Trophoblast cell (in vitro differentiated cells and primary cell): ENCODE measurements at regions not wholly inside any gene's neighbourhood (a gene's known extent, or its start where the extent isn't known, plus 50 kb on each side); places are given as distances from the start of the nearest gene placed in this dataset.

Source experiments
- DNase-seq, 2 donors: peaks; one replicate each; pipeline ENCODE4 v3.0.0-alpha.2; 2016
- H2AFZ ChIP-seq: 2 replicates; pipeline ENCODE4 v1.6.1; 2013; ENCODE audit warnings: low read length, moderate library complexity, mild to moderate bottlenecking; ENCODE audit not compliant: insufficient read depth, poor library complexity
- H2AK5ac ChIP-seq: 2 replicates; pipeline ENCODE4 v1.6.1; 2013; ENCODE audit warnings: mild to moderate bottlenecking, low read length
- H2BK120ac ChIP-seq: 2 replicates; pipeline ENCODE4 v1.6.1; 2013; ENCODE audit warnings: low read length, mild to moderate bottlenecking, moderate library complexity; ENCODE audit not compliant: insufficient read depth, poor library complexity
- H2BK12ac ChIP-seq: 2 replicates; pipeline ENCODE4 v1.6.1; 2013; ENCODE audit warnings: mild to moderate bottlenecking, low read length, moderate library complexity
- H2BK5ac ChIP-seq: 2 replicates; pipeline ENCODE4 v1.6.1; 2013; ENCODE audit warnings: low read length, low read depth, moderate library complexity, mild to moderate bottlenecking; ENCODE audit not compliant: poor library complexity
- H3K14ac ChIP-seq: 2 replicates; pipeline ENCODE4 v1.6.1; 2013; ENCODE audit warnings: mild to moderate bottlenecking, low read length
- H3K18ac ChIP-seq: 2 replicates; pipeline ENCODE4 v1.6.1; 2013; ENCODE audit warnings: mild to moderate bottlenecking, low read length
- H3K23ac ChIP-seq: 2 replicates; pipeline ENCODE4 v1.6.1; 2013; ENCODE audit warnings: low read length
- H3K27ac ChIP-seq: 2 replicates; pipeline ENCODE4 v1.5.1; 2013; ENCODE audit warnings: low read depth, mild to moderate bottlenecking, inconsistent platforms, low read length, moderate library complexity
- H3K27me3 ChIP-seq: 2 replicates; pipeline ENCODE4 v1.6.1; 2013; ENCODE audit warnings: inconsistent platforms, mild to moderate bottlenecking, low read length, moderate library complexity; ENCODE audit not compliant: insufficient read depth
- H3K36me3 ChIP-seq, 2 experiments: 1 replicate in 1 of 2; 2 replicates in 1 of 2; pipeline ENCODE4 v1.6.1; 2013; ENCODE audit warnings: low read length in 2 of 2, mild to moderate bottlenecking in 2 of 2, moderate library complexity in 1 of 2; ENCODE audit not compliant: insufficient read depth in 2 of 2, control insufficient read depth in 1 of 2
- H3K4ac ChIP-seq: 2 replicates; pipeline ENCODE4 v1.6.1; 2013; ENCODE audit warnings: low read depth, mild to moderate bottlenecking, low read length, moderate library complexity
- H3K4me1 ChIP-seq, 2 experiments: 1 replicate in 1 of 2; 2 replicates in 1 of 2; pipeline ENCODE4 v1.6.1; 2013; ENCODE audit warnings: low read length in 2 of 2, mild to moderate bottlenecking in 2 of 2, moderate library complexity in 1 of 2; ENCODE audit not compliant: insufficient read depth in 2 of 2, control insufficient read depth in 1 of 2
- H3K4me2 ChIP-seq: 2 replicates; pipeline ENCODE4 v1.6.1; 2013; ENCODE audit warnings: inconsistent platforms, mild to moderate bottlenecking, low read length, moderate library complexity
- H3K4me3 ChIP-seq: 2 replicates; pipeline ENCODE4 v1.5.1; 2013; ENCODE audit warnings: mild to moderate bottlenecking, low read depth, low read length, inconsistent platforms
- H3K79me1 ChIP-seq: one replicate; pipeline ENCODE4 v1.6.1; 2013; ENCODE audit warnings: low read length
- H3K79me2 ChIP-seq: 2 replicates; pipeline ENCODE4 v1.6.1; 2013; ENCODE audit warnings: low read length, mild to moderate bottlenecking; ENCODE audit not compliant: control insufficient read depth, insufficient read depth, poor library complexity
- H3K9ac ChIP-seq: 2 replicates; pipeline ENCODE4 v1.6.1; 2013; ENCODE audit warnings: mild to moderate bottlenecking, low read length
- H3K9me3 ChIP-seq: 2 replicates; pipeline ENCODE4 v1.6.1; 2013; ENCODE audit warnings: low read depth, mild to moderate bottlenecking, control low read depth, inconsistent platforms, low read length; ENCODE audit not compliant: insufficient read depth
- H4K12ac ChIP-seq: 2 replicates; pipeline ENCODE4 v1.6.1; 2013; ENCODE audit warnings: low read depth, mild to moderate bottlenecking, low read length, moderate library complexity
- H4K8ac ChIP-seq: 2 replicates; pipeline ENCODE4 v1.6.1; 2013; ENCODE audit warnings: low read depth, mild to moderate bottlenecking, low read length, moderate library complexity
- H4K91ac ChIP-seq: one replicate; pipeline ENCODE4 v1.6.1; 2013; ENCODE audit warnings: low read depth, mild to moderate bottlenecking, low read length, moderate library complexity
- WGBS: extraction: QIAGEN DNeasy Blood & Tissue Kit; methylation state at CpG from one replicate; pipeline ENCODE4 v1.1.7; 2013; ENCODE audit warnings: missing lambda C conversion rate; ENCODE audit not compliant: insufficient read length, insufficient coverage; ENCODE audit errors: extremely low coverage; 5-methylcytosine and 5-hydroxymethylcytosine counted together

DNA sequence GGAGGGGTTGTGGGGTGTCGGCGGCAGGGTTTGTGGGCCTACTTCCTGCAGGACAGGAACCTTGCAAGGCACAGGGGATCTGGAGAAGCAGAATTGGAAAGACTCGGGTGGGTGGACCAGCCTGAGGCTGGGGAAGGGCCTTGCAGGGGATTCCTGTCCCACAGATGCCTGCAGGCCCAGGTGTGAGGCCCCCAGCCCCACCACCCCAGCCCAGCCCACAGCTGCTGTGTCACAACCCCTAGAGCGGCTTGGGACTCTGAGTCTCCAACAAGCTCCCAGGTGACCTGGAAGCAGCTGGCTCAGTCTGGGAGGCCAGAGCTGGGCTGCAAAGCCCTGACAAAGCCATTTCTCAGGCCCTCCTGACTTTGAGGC is 93.1 kb downstream of the ZFP36L2 start:
- Histone ChIP-seq H3K23ac (no peak overlapping the region), H4K91ac (no peak overlapping the region), H3K4ac (no peak overlapping the region), H3K4me2 (no peak overlapping the region), H4K8ac (no peak overlapping the region), H2BK120ac (no peak overlapping the region), H3K18ac (no peak overlapping the region), H2AFZ (no peak overlapping the region), H2BK5ac (no peak overlapping the region), H2AK5ac (no peak overlapping the region), H3K27ac (no peak overlapping the region), H3K4me3 (no peak overlapping the region), H3K14ac (no peak overlapping the region), H3K27me3 (no peaks in the 10 kb centered on the region), H3K9me3 (no peaks in the 10 kb centered on the region), H2BK12ac (no peak overlapping the region), H3K36me3 (no peaks in the 10 kb centered on the region), H3K4me1 (peaks cover 24 to 31% of the 10 kb centered on the region in 2 experiments), H3K9ac (no peak overlapping the region), H3K79me2 (no peaks in the 10 kb centered on the region), H4K12ac (no peak overlapping the region), H3K79me1 (peaks cover 25% of the 10 kb centered on the region)
- no CpG with 5 or more reads among the region's 4 CpGs for WGBS
- DNase-seq = no peak

DNA sequence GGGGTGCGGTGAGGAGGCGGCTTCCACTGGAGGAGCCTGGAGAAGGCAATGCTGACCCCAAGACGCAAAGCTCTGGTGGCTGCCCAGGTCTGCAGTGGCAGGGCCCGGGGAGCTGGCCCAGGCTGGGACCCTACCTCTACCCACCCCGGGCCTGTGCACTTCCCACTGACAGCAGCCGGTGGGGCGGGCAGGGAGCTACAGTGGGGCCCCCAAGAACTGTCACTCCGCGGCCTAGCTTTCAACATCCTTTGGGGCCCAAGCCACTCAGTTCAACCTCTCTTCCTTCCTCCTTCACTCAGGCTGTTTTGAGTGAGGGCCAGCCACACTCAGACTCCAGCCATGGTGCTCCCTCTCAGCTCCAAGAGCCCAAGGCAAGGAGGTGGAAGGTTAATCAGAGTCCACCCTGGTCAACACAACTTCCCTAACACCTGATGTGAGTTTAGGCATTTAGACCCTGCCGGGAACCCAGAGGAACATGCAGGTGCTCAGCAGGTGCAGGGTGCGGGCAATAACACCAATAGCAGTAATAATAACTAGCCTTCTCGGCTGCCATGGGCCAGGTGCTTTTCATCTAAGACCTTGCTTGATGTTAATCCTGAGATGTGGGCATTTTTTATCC is 93.6 kb downstream of the ZFP36L2 start:
- no peak overlapping the region for H2BK120ac ChIP-seq
- no peak overlapping the region for H3K27ac ChIP-seq
- no peak overlapping the region for H2BK12ac ChIP-seq
- H4K8ac ChIP-seq = no peak overlapping the region
- peaks cover 25% of the 10 kb centered on the region for H3K79me1 ChIP-seq
- H3K4me2 ChIP-seq = no peak overlapping the region
- H3K4me1 ChIP-seq = peaks cover 24 to 31% of the 10 kb centered on the region in 2 experiments
- H3K4ac ChIP-seq = no peak overlapping the region
- H3K23ac ChIP-seq = no peak overlapping the region
- H3K9me3 ChIP-seq = no peaks in the 10 kb centered on the region
- no peak overlapping the region for H2AFZ ChIP-seq
- no CpG with 5 or more reads among the region's 12 CpGs for WGBS
- H3K14ac ChIP-seq = no peak overlapping the region
- no peak overlapping the region for H4K12ac ChIP-seq
- H3K27me3 ChIP-seq = no peaks in the 10 kb centered on the region
- H3K79me2 ChIP-seq = no peaks in the 10 kb centered on the region
- H2AK5ac ChIP-seq = no peak overlapping the region
- H3K9ac ChIP-seq = no peak overlapping the region
- no peak overlapping the region for H2BK5ac ChIP-seq
- no peak overlapping the region for H3K4me3 ChIP-seq
- no peak overlapping the region for H4K91ac ChIP-seq
- no peak for DNase-seq
- no peak overlapping the region for H3K18ac ChIP-seq
- H3K36me3 ChIP-seq = no peaks in the 10 kb centered on the region

DNA sequence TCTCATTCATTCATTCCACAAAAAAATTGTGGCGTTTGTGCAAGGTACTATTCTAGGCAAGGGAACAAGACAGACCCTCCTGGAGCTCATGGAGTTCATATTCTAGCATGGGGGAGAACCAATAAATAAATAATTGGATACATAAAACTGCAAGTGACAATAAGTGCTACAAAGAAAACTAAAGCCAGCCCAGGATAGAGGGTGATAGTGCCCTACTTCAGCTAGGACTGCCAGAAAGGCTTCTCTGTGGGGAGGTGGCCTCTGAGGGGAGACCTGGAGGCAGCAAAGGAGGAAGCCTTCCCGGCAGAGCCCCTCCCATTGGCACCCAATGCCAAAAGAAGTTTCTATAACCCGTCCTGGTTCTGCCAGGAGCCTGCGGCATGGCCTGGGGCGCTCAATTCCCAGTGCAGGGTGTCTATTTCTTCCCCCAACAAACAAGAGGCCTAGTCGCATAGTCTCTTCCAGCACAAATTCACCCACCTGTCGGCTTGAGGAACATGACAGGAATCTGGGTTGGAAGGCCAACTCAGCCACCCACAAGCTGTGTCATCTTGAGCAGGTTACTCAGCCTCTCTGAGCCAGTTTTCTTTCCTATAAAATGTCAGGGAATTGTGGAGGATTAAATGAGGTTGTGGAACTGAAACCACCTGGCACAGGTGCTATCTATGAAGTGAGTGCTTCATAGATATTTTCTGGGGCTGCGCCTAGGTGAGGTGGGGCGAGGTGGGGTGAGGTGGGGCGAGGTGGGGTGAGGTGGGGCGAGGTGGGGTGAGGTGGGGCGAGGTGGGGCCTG is 94.3 kb downstream of the ZFP36L2 start:
- peak; percentile 28 to 29 for DNase-seq
- no peak overlapping the region for H3K23ac ChIP-seq
- no CpG with 5 or more reads among the region's 12 CpGs for WGBS
- H3K9me3 ChIP-seq = no peaks in the 10 kb centered on the region
- no peak overlapping the region for H2BK120ac ChIP-seq
- no peaks in the 10 kb centered on the region for H3K36me3 ChIP-seq
- H3K79me1 ChIP-seq = peaks cover 25% of the 10 kb centered on the region
- H3K79me2 ChIP-seq = no peaks in the 10 kb centered on the region
- no peak overlapping the region for H3K14ac ChIP-seq
- no peak overlapping the region for H3K4ac ChIP-seq
- H2BK12ac ChIP-seq = peak overlapping the region; percentile 42
- H3K9ac ChIP-seq = no peak overlapping the region
- peaks cover 24 to 31% of the 10 kb centered on the region in 2 experiments for H3K4me1 ChIP-seq
- H4K12ac ChIP-seq = no peak overlapping the region
- H2AK5ac ChIP-seq = no peak overlapping the region
- H3K27me3 ChIP-seq = no peaks in the 10 kb centered on the region
- H2BK5ac ChIP-seq = no peak overlapping the region
- H2AFZ ChIP-seq = no peak overlapping the region
- no peak overlapping the region for H4K8ac ChIP-seq
- no peak overlapping the region for H3K4me2 ChIP-seq
- H3K27ac ChIP-seq = no peak overlapping the region
- peak overlapping the region; percentile 17 for H4K91ac ChIP-seq
- no peak overlapping the region for H3K18ac ChIP-seq
- H3K4me3 ChIP-seq = no peak overlapping the region

DNA sequence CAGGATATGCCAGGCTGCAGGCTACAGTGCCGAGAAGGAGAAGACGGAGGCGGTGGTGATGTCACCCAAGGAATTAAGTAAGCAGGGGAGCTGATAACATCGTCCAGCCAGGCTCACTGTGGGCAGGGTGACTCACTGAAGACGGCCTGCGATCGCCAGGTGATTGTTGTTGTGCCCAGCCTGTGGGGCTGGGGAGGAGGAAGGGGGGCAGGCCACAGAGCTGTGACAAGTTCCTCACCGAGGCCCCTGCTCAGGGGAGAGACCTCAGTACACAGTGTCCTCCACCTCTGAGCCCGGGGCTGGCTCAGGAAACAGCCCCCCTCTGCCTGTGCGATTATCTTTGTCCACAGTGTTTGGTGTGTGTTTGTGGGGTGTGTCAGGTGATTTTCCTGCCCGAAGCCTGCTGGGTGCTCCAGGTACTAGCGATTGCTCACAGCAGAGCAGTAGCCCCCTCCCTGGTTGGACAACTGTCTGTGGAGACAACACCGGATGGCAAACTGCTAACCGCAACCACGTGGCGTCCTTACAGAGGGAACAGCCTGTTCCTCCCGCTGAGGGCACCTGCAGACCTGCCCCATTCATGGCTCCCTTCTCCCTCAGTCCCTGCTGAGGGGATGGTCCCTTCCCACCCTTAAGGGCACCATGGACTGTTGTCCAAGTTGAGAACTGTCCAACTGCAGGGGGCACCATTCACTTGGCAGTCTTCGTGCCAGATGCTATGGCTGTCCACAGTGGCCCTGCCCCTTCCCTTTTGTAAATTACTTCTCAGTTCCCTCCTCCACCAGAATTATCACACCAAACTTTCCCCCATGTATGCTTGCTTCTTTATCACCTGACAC is 95.1 kb downstream of the ZFP36L2 start:
- peak overlapping the region; percentile 16 for H2AK5ac ChIP-seq
- H3K14ac ChIP-seq = peak overlapping the region; percentile 58
- peaks cover 2% of the 10 kb centered on the region for H3K9me3 ChIP-seq
- peak overlapping the region; percentile 11 for H2BK12ac ChIP-seq
- peak overlapping the region; percentile 33 for H4K91ac ChIP-seq
- no peaks in the 10 kb centered on the region for H3K27me3 ChIP-seq
- H3K9ac ChIP-seq = no peak overlapping the region
- peak overlapping the region; percentile 19 for H2AFZ ChIP-seq
- no peaks in the 10 kb centered on the region for H3K36me3 ChIP-seq
- H3K23ac ChIP-seq = no peak overlapping the region
- peak; percentile 91 to 94 for DNase-seq
- H4K12ac ChIP-seq = no peak overlapping the region
- H3K27ac ChIP-seq = peak overlapping the region; percentile 2
- no peaks in the 10 kb centered on the region for H3K79me2 ChIP-seq
- H3K4me1 ChIP-seq = peaks cover 24 to 31% of the 10 kb centered on the region in 2 experiments
- H2BK120ac ChIP-seq = peak overlapping the region; percentile 60
- H3K18ac ChIP-seq = peak overlapping the region; percentile 50
- peak overlapping the region; percentile 9 for H2BK5ac ChIP-seq
- H4K8ac ChIP-seq = peak overlapping the region; percentile 63
- WGBS = no CpG with 5 or more reads among the region's 18 CpGs
- H3K4ac ChIP-seq = no peak overlapping the region
- peaks cover 25% of the 10 kb centered on the region for H3K79me1 ChIP-seq
- H3K4me2 ChIP-seq = no peak overlapping the region
- no peak overlapping the region for H3K4me3 ChIP-seq
